Fibroblast of the aortic adventitia (primary cell): ENCODE measurements at regions not wholly inside any gene's neighbourhood (a gene's known extent, or its start where the extent isn't known, plus 50 kb on each side); places are given as distances from the start of the nearest gene placed in this dataset.

Experiments used
- DNase-seq: peaks from one replicate; pipeline ENCODE4 v3.0.0-alpha.2; 2010; ENCODE audit warnings: low read depth
- H3K4me3 ChIP-seq: 2 replicates; pipeline ENCODE4 v1.5.1; 2011; ENCODE audit warnings: low read depth, mild to moderate bottlenecking, control low read depth, low read length, moderate library complexity
- TF ChIP-seq, protein P1 (sequence below): IDR thresholded peaks from 2 replicates; pipeline ENCODE4 v1.5.1; 2011; ENCODE audit warnings: mild to moderate bottlenecking, low read length, control low read depth, inconsistent platforms; ENCODE audit not compliant: insufficient read depth

- H3K4me3 ChIP-seq = no peak overlapping the region
- TF ChIP-seq, protein P1, sequence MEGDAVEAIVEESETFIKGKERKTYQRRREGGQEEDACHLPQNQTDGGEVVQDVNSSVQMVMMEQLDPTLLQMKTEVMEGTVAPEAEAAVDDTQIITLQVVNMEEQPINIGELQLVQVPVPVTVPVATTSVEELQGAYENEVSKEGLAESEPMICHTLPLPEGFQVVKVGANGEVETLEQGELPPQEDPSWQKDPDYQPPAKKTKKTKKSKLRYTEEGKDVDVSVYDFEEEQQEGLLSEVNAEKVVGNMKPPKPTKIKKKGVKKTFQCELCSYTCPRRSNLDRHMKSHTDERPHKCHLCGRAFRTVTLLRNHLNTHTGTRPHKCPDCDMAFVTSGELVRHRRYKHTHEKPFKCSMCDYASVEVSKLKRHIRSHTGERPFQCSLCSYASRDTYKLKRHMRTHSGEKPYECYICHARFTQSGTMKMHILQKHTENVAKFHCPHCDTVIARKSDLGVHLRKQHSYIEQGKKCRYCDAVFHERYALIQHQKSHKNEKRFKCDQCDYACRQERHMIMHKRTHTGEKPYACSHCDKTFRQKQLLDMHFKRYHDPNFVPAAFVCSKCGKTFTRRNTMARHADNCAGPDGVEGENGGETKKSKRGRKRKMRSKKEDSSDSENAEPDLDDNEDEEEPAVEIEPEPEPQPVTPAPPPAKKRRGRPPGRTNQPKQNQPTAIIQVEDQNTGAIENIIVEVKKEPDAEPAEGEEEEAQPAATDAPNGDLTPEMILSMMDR = no peak
- DNase-seq = no peak
Measured at GRCh38 chr16:5488581-5488980, 391.0 kb upstream of the EEF2KMT start.

DNA sequence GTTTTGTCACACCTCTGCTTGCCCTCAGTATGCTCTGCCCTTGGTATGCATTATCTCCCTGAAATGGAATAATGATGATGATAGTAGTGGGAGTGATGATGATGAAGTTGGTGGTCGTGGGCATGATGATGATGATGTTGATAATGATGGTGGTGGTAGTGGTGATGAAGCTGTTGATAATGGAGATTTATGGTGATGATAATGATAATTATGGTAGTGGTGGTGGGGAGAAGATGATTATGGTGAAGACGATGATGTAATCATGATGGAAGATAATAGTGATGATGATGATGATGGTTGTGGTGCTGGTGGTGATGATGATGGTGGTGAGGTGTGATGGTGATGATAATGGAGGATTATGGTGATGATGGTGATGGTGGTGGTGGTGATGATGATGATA, 390.1 kb upstream of the EEF2KMT start:
- H3K4me3 ChIP-seq = no peak overlapping the region
- TF ChIP-seq, protein P1 = no peak
- no peak for DNase-seq

DNA sequence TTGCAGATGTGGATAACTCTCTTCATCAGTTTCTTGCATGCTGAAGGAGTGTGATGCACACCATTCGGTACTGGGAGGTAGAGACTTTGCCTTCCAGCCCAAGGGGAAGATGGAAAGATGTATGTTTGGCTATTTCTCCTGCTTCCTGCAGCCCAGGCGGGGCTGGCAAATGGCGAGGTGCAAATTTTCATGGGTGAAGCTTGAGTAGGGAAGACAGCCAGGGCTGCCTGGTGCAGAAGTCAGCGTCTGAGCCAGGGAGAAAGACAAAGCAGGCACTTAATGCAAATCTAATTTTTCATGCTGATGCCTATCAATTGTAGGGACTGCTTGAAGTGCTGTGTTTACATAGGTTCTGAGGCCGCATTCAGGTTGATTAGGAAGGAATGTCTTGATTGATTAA, 384.7 kb upstream of the EEF2KMT start:
- TF ChIP-seq, protein P1 = no peak
- H3K4me3 ChIP-seq = no peak overlapping the region
- DNase-seq = no peak

DNA sequence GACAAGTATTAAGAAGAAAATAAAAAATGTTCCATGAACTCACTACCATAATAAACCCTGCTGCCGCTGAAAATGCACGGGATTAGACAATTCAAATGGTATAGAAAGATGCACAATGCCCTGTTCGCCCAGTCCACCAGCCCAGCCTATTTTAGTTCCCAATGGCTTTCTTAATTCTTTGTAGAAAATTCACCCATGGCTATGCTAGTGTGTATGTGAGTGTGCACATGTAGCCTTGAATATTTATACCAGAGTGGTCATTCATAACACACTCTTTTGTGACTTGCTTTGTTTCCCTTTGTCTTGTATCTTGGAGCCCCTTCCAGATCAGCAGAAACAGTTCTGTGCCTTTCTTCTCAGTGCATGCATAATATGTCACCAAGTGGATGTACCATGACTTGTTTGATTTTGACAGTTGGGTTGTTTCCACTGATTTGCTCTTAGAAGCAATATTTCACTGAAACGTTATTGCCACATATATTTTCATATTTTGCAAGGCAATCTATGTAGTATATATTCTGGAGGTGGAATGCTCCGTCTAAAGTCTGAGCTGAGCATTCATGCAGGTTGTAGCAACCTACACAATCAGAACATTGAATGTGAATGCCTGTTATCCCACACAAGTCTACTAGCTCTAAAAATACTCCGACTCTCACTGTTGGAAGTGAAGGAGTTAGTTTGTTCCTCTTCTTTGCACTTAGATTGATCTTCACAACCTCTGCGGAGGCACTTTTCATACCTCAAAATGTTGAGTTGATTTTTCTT, 383.0 kb upstream of the EEF2KMT start:
- DNase-seq = no peak
- H3K4me3 ChIP-seq = no peak overlapping the region
- TF ChIP-seq, protein P1 = no peak

DNA sequence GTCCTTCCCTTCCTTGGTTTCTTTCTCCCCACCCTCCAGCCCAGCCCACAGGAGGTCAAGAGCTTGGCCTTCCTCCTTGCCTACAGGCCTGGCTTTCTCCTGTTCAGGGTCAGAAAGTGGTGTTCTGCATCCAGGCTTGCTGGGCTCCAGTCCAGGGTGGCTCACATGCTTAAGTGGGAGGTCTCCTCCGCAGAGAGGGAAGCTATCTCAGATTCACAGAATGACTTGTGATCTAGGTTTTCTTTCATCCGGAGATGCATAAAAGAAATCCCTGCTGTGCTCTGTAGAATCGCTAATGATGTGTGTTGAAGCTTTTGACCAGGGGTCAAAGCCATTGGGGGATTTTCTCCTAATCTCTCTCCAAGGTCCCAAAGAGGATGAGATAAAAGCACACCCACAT, 382.3 kb upstream of the EEF2KMT start:
- DNase-seq = no peak
- TF ChIP-seq, protein P1 = no peak
- H3K4me3 ChIP-seq = no peak overlapping the region

- TF ChIP-seq, protein P1 = no peak
- DNase-seq = no peak
- no peak overlapping the region for H3K4me3 ChIP-seq
Measured at GRCh38 chr16:5478036-5478435, 380.4 kb upstream of the EEF2KMT start.

- H3K4me3 ChIP-seq = no peak overlapping the region
- TF ChIP-seq, protein P1 = no peak
- DNase-seq = no peak
Measured at GRCh38 chr16:5477251-5477650, 379.7 kb upstream of the EEF2KMT start.
